ENCODE measurements at regions not wholly inside any gene's neighbourhood (a gene's known extent, or its start where the extent isn't known, plus 50 kb on each side); places are given as distances from the start of the nearest gene placed in this dataset.

DNA sequence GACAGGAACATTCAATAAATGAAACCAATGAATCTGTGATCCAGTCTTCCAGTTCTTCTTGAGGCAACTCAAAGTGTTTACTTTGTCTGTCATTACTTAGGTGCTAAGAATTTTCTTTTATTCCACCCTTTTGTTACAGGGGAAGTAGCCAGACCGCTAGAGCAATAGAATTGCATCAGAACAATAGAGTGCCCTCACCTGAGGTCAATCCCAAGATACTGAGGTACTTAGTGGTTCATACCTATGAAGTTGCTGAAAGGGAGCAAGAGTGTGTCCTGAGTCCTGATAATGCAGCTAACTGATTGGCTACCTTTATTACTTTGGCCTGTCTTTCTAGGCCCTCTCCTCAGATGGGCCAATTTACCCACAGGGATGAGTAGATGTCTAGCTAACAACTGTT, 359.4 kb upstream of the KCNH7 start:
- TF ChIP-seq, protein P1, sequence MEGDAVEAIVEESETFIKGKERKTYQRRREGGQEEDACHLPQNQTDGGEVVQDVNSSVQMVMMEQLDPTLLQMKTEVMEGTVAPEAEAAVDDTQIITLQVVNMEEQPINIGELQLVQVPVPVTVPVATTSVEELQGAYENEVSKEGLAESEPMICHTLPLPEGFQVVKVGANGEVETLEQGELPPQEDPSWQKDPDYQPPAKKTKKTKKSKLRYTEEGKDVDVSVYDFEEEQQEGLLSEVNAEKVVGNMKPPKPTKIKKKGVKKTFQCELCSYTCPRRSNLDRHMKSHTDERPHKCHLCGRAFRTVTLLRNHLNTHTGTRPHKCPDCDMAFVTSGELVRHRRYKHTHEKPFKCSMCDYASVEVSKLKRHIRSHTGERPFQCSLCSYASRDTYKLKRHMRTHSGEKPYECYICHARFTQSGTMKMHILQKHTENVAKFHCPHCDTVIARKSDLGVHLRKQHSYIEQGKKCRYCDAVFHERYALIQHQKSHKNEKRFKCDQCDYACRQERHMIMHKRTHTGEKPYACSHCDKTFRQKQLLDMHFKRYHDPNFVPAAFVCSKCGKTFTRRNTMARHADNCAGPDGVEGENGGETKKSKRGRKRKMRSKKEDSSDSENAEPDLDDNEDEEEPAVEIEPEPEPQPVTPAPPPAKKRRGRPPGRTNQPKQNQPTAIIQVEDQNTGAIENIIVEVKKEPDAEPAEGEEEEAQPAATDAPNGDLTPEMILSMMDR (IDR thresholded peaks at IDR 0.05): no peak
- TF ChIP-seq POLR2A (IDR thresholded peaks at IDR 0.05): no peak

Measured in esophagus squamous epithelium (tissue), 4 donors.